ENCODE measurements at regions not wholly inside any gene's neighbourhood (a gene's known extent, or its start where the extent isn't known, plus 50 kb on each side); places are given as distances from the start of the nearest gene placed in this dataset.

- TF ChIP-seq CREB5 (CRISPR knock-in tag; IDR thresholded peaks at IDR 0.05; ENCODE audit: low read depth) (no peak), POU6F1 (CRISPR knock-in tag; IDR thresholded peaks at IDR 0.05; ENCODE audit: borderline replicate concordance, low read depth) (no peak), ISL1 (CRISPR knock-in tag; IDR thresholded peaks at IDR 0.05) (no peak)
Measured at GRCh38 chr10:25698638-25699037, 235.4 kb upstream of the MYO3A start.

All from SK-N-SH treated with all-trans-retinoic acid at 6 μM for 48 hours (cell line).